ENCODE measurements at regions not wholly inside any gene's neighbourhood (a gene's known extent, or its start where the extent isn't known, plus 50 kb on each side); places are given as distances from the start of the nearest gene placed in this dataset.

GRCh38 chr3:72060447-72061034 lies 275.6 kb upstream of the PROK2 start:
- no peak for TF ChIP-seq CTCF (conservative IDR thresholded peaks at IDR 0.05; ENCODE audit: low read depth, low read length)
- TF ChIP-seq EZH2 (IDR thresholded peaks at IDR 0.05; ENCODE audit: borderline replicate concordance, low read depth, low read length, poor library complexity, severe bottlenecking), result no peak
- DNase-seq (ENCODE audit: low spot score), result no peak
- no peak overlapping the region for H3K4me3 ChIP-seq (ENCODE audit: low read depth, low read length, poor library complexity, severe bottlenecking)
- H3K9me3 ChIP-seq (ENCODE audit: low read depth, low read length, poor library complexity, severe bottlenecking), result no peaks in the 10 kb centered on the region
- CTCF ChIA-PET, result no interaction called here
- intact Hi-C loops (cut with micrococcal nuclease; ENCODE audit: unreplicated experiment), result no loop called here
- H3K36me3 ChIP-seq (ENCODE audit: insufficient read depth, low read length, poor library complexity, severe bottlenecking), result no peaks in the 10 kb centered on the region
- no peaks in the 10 kb centered on the region for H3K27me3 ChIP-seq (replicated peaks; ENCODE audit: insufficient read depth, low read depth, low read length, poor library complexity)
- no TSS peak for BruUV-seq (replicated peaks)
- POLR2A ChIA-PET (ENCODE audit: low non-redundant PET), result no interaction called here
- no peak overlapping the region for H3K27ac ChIP-seq (ENCODE audit: low read depth, low read length, poor library complexity, severe bottlenecking)
- H3K4me1 ChIP-seq (ENCODE audit: insufficient read depth, low read length, poor library complexity, severe bottlenecking), result no peaks in the 10 kb centered on the region

DNA sequence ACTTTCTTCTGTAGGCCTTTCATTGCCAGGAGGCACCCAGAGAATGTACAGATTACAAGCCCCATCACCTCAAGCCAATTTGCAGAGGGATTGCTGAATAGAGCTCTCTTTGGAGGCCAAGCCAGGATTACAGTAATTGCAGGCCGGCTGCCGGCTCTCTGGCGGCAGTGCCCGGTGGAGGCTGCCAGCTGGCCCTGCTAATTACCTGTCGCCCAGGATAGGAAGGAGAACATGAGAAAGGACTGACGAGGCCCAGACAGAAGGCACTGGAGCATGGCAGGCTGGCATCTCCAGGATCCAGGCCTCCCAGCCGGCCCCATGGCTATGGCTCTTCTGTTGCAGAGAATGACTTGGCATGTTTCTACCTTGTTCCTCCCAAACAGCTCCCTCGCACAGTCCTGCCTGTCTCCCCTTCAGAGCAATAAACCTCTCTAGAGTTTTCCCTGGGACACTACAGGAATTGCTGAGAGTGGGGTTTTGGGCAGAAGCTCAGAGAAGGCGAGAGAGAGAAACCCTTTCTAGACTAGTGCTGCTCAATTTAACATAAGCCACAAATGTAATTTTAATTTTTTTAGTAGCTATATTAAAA lies 273.6 kb upstream of the PROK2 start:
- H3K4me1 ChIP-seq (ENCODE audit: insufficient read depth, low read length, poor library complexity, severe bottlenecking), result no peaks in the 10 kb centered on the region
- H3K27me3 ChIP-seq (replicated peaks; ENCODE audit: insufficient read depth, low read depth, low read length, poor library complexity), result no peaks in the 10 kb centered on the region
- CTCF ChIA-PET, result no interaction called here
- no peaks in the 10 kb centered on the region for H3K36me3 ChIP-seq (ENCODE audit: insufficient read depth, low read length, poor library complexity, severe bottlenecking)
- no peak for DNase-seq (ENCODE audit: low spot score)
- no peak overlapping the region for H3K4me3 ChIP-seq (ENCODE audit: low read depth, low read length, poor library complexity, severe bottlenecking)
- POLR2A ChIA-PET (ENCODE audit: low non-redundant PET), result no interaction called here
- intact Hi-C loops (cut with micrococcal nuclease; ENCODE audit: unreplicated experiment), result no loop called here
- no peaks in the 10 kb centered on the region for H3K9me3 ChIP-seq (ENCODE audit: low read depth, low read length, poor library complexity, severe bottlenecking)
- TF ChIP-seq EZH2 (IDR thresholded peaks at IDR 0.05; ENCODE audit: borderline replicate concordance, low read depth, low read length, poor library complexity, severe bottlenecking) (no peak), CTCF (conservative IDR thresholded peaks at IDR 0.05; ENCODE audit: low read depth, low read length) (no peak)
- H3K27ac ChIP-seq (ENCODE audit: low read depth, low read length, poor library complexity, severe bottlenecking), result no peak overlapping the region
- BruUV-seq (replicated peaks), result no TSS peak

DNA sequence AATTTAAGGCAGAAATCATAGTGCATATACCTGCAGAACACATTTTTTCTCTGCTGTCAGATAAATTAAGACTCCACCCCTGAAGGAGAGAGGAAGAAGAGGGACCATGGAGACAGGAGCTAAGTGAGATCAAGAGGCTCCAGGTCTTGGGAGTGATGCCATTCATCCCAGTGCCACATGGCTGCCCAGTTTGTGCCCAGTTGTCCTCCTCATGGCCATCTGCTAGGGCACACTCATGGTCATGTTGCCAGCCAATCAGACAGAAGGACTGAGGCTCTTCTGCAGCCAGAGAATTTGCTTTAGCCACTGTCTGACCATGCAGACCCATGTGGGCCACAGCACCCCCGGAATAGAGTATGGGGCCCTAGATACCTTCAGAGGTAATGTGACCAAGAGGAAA lies 270.5 kb upstream of the PROK2 start:
- TF ChIP-seq CTCF (conservative IDR thresholded peaks at IDR 0.05; ENCODE audit: low read depth, low read length) (no peak), EZH2 (IDR thresholded peaks at IDR 0.05; ENCODE audit: borderline replicate concordance, low read depth, low read length, poor library complexity, severe bottlenecking) (no peak)
- Histone ChIP-seq H3K4me3 (ENCODE audit: low read depth, low read length, poor library complexity, severe bottlenecking) (no peak overlapping the region), H3K9me3 (ENCODE audit: low read depth, low read length, poor library complexity, severe bottlenecking) (no peaks in the 10 kb centered on the region), H3K27me3 (replicated peaks; ENCODE audit: insufficient read depth, low read depth, low read length, poor library complexity) (no peaks in the 10 kb centered on the region), H3K36me3 (ENCODE audit: insufficient read depth, low read length, poor library complexity, severe bottlenecking) (no peaks in the 10 kb centered on the region), H3K4me1 (ENCODE audit: insufficient read depth, low read length, poor library complexity, severe bottlenecking) (no peaks in the 10 kb centered on the region), H3K27ac (ENCODE audit: low read depth, low read length, poor library complexity, severe bottlenecking) (no peak overlapping the region)
- POLR2A ChIA-PET (ENCODE audit: low non-redundant PET), result no interaction called here
- DNase-seq (ENCODE audit: low spot score), result no peak
- intact Hi-C loops (cut with micrococcal nuclease; ENCODE audit: unreplicated experiment), result no loop called here
- CTCF ChIA-PET, result no interaction called here
- BruUV-seq (replicated peaks), result no TSS peak
